Gastroesophageal sphincter (tissue), 4 donors: ENCODE measurements at regions not wholly inside any gene's neighbourhood (a gene's known extent, or its start where the extent isn't known, plus 50 kb on each side); places are given as distances from the start of the nearest gene placed in this dataset.

Experiments used
- ATAC-seq: fragments of 150-250 bp; one replicate; pipeline ENCODE4 v1.9.1; 2016; ENCODE audit warnings: mild to moderate bottlenecking, moderate library complexity
- H3K27ac ChIP-seq, 4 donors: fragments of 200-600 bp; sonication (generic) in 3 of 4; 1 replicate in 3 of 4; 2 replicates in 1 of 4; pipeline ENCODE4 v1.5.1; 2016 to 2019
- H3K27me3 ChIP-seq: fragments of 200-600 bp; sonication (generic); one replicate; pipeline ENCODE4 v1.5.1; 2019
- H3K36me3 ChIP-seq, 2 donors: fragments of 200-600 bp; sonication (generic); one replicate each; pipeline ENCODE4 v1.5.1; 2019; ENCODE audit warnings: control low read depth in 1 of 2
- H3K4me1 ChIP-seq, 3 donors: fragments of 200-600 bp; sonication (generic); 1 replicate in 2 of 3; 2 replicates in 1 of 3; pipeline ENCODE4 v1.5.1; 2016 to 2019; ENCODE audit warnings: control low read depth in 2 of 3
- H3K4me3 ChIP-seq, 2 donors: fragments of 200-600 bp; sonication (generic); one replicate each; pipeline ENCODE4 v1.5.1; 2019; ENCODE audit warnings: mild to moderate bottlenecking in 1 of 2, moderate library complexity in 1 of 2
- H3K9me3 ChIP-seq, 3 donors: fragments of 200-600 bp; sonication (generic); one replicate each; pipeline ENCODE4 v1.5.1; 2017 to 2019; ENCODE audit warnings: control low read depth in 2 of 3
- CTCF ChIP-seq, 4 experiments: fragments of 200-600 bp in 2 of 4; fragments of 450-650 bp in 2 of 4; sonication (generic) in 1 of 4; IDR thresholded peaks; one replicate each; pipeline ENCODE4 v1.5.1; 2017 to 2019; ENCODE audit warnings: antibody characterized with exemption in 4 of 4, mild to moderate bottlenecking in 2 of 4, moderate library complexity in 2 of 4
- EP300 ChIP-seq: sonication (generic); formaldehyde crosslinking; IDR thresholded peaks from one replicate; pipeline ENCODE4 v1.6.1; 2017; ENCODE audit warnings: antibody characterized with exemption, mild to moderate bottlenecking
- POLR2A ChIP-seq, 2 donors: fragments of 450-650 bp; IDR thresholded peaks; one replicate each; pipeline ENCODE4 v1.6.1; 2017; ENCODE audit warnings: antibody characterized with exemption in 2 of 2, mild to moderate bottlenecking in 2 of 2, moderate library complexity in 1 of 2
- POLR2AphosphoS5 ChIP-seq: sonication (generic); formaldehyde crosslinking; IDR thresholded peaks from one replicate; pipeline ENCODE4 v1.6.1; 2017; ENCODE audit warnings: antibody characterized with exemption
- WGBS, 2 donors: methylation state at CpG; one replicate each; pipeline ENCODE4 v1.1.5; 2018; ENCODE audit warnings: low coverage in 1 of 2; 5-methylcytosine and 5-hydroxymethylcytosine counted together

GRCh38 chr4:35818520-35818919 lies 425.8 kb downstream of the ARAP2 start:
- TF ChIP-seq POLR2A (IDR thresholded peaks at IDR 0.05) (no peak), EP300 (no peak), POLR2AphosphoS5 (no peak), CTCF (IDR thresholded peaks at IDR 0.05) (no peak)
- WGBS, 2 donors = 92 to 100% methylated on average over 3 to 4 of the region's 4 CpGs
- H3K9me3 ChIP-seq = no peaks in the 10 kb centered on the region
- H3K27ac ChIP-seq = no peak overlapping the region
- no peaks in the 10 kb centered on the region for H3K36me3 ChIP-seq
- H3K4me1 ChIP-seq = no peaks in the 10 kb centered on the region
- ATAC-seq = no peak
- H3K4me3 ChIP-seq = no peak overlapping the region
- H3K27me3 ChIP-seq = no peaks in the 10 kb centered on the region

- H3K36me3 ChIP-seq = no peaks in the 10 kb centered on the region
- no peak for ATAC-seq
- WGBS, 2 donors = 57 to 80% methylated on average over 1 of the region's 1 CpG
- H3K4me1 ChIP-seq = no peaks in the 10 kb centered on the region
- H3K27me3 ChIP-seq = no peaks in the 10 kb centered on the region
- no peak overlapping the region for H3K27ac ChIP-seq
- no peaks in the 10 kb centered on the region for H3K9me3 ChIP-seq
- no peak overlapping the region for H3K4me3 ChIP-seq
- no peak for TF ChIP-seq CTCF (IDR thresholded peaks at IDR 0.05)
- no peak for TF ChIP-seq POLR2AphosphoS5
- TF ChIP-seq EP300 = no peak
- TF ChIP-seq POLR2A (IDR thresholded peaks at IDR 0.05) = no peak
Measured at GRCh38 chr4:35820003-35820402, 424.3 kb downstream of the ARAP2 start.

- no peaks in the 10 kb centered on the region for H3K36me3 ChIP-seq
- TF ChIP-seq CTCF (IDR thresholded peaks at IDR 0.05) (no peak), EP300 (no peak), POLR2A (IDR thresholded peaks at IDR 0.05) (no peak), POLR2AphosphoS5 (no peak)
- no peaks in the 10 kb centered on the region for H3K9me3 ChIP-seq
- H3K4me3 ChIP-seq = no peak overlapping the region
- no peak for ATAC-seq
- WGBS, 2 donors = 74 to 78% methylated on average over 7 to 8 of the region's 8 CpGs
- no peaks in the 10 kb centered on the region for H3K4me1 ChIP-seq
- no peaks in the 10 kb centered on the region for H3K27me3 ChIP-seq
- H3K27ac ChIP-seq = no peak overlapping the region
Measured at GRCh38 chr4:35824231-35824630, 420.1 kb downstream of the ARAP2 start.

- no peak for ATAC-seq
- H3K4me3 ChIP-seq = no peak overlapping the region
- no peak overlapping the region for H3K27ac ChIP-seq
- no peaks in the 10 kb centered on the region for H3K27me3 ChIP-seq
- no peaks in the 10 kb centered on the region for H3K9me3 ChIP-seq
- no peak for TF ChIP-seq CTCF (IDR thresholded peaks at IDR 0.05)
- TF ChIP-seq EP300 = no peak
- no peak for TF ChIP-seq POLR2A (IDR thresholded peaks at IDR 0.05)
- TF ChIP-seq POLR2AphosphoS5 = no peak
- no peaks in the 10 kb centered on the region for H3K4me1 ChIP-seq
- no peaks in the 10 kb centered on the region for H3K36me3 ChIP-seq
Measured at GRCh38 chr4:35835893-35836292, 408.4 kb downstream of the ARAP2 start.

- Histone ChIP-seq H3K9me3 (no peaks in the 10 kb centered on the region), H3K4me3 (no peak overlapping the region), H3K27ac (no peak overlapping the region), H3K4me1 (no peaks in the 10 kb centered on the region), H3K36me3 (no peaks in the 10 kb centered on the region), H3K27me3 (no peaks in the 10 kb centered on the region)
- no peak for ATAC-seq
- TF ChIP-seq POLR2AphosphoS5 (no peak), EP300 (no peak), POLR2A (IDR thresholded peaks at IDR 0.05) (no peak), CTCF (IDR thresholded peaks at IDR 0.05) (no peak)
Measured at GRCh38 chr4:35836596-35836995, 407.7 kb downstream of the ARAP2 start.
